ENCODE measurements at regions not wholly inside any gene's neighbourhood (a gene's known extent, or its start where the extent isn't known, plus 50 kb on each side); places are given as distances from the start of the nearest gene placed in this dataset.

- TF ChIP-seq CTCF (IDR thresholded peaks at IDR 0.05) (no peak), ZFX (IDR thresholded peaks at IDR 0.05; ENCODE audit: borderline replicate concordance) (no peak)
Measured at GRCh38 chr11:22477312-22477711, 139.1 kb downstream of the SLC17A6 start.
